IPS-15b (cell line): ENCODE measurements at regions not wholly inside any gene's neighbourhood (a gene's known extent, or its start where the extent isn't known, plus 50 kb on each side); places are given as distances from the start of the nearest gene placed in this dataset.

Experiments used
- H3K27me3 ChIP-seq: one replicate; pipeline ENCODE4 v1.6.1; 2013; ENCODE audit warnings: low read length; ENCODE audit not compliant: control insufficient read depth, insufficient read depth
- H3K36me3 ChIP-seq: one replicate; pipeline ENCODE4 v1.6.1; 2013; ENCODE audit warnings: low read length; ENCODE audit not compliant: control insufficient read depth, insufficient read depth
- H3K4me1 ChIP-seq: one replicate; pipeline ENCODE4 v1.6.1; 2013; ENCODE audit warnings: mild to moderate bottlenecking, low read length; ENCODE audit not compliant: control insufficient read depth, insufficient read depth
- H3K4me3 ChIP-seq: one replicate; pipeline ENCODE4 v1.5.1; 2013; ENCODE audit warnings: low read depth, low read length
- H3K9ac ChIP-seq: one replicate; pipeline ENCODE4 v1.6.1; 2013; ENCODE audit warnings: low read depth, mild to moderate bottlenecking, low read length
- H3K9me3 ChIP-seq: one replicate; pipeline ENCODE4 v1.6.1; 2013; ENCODE audit warnings: mild to moderate bottlenecking, low read length; ENCODE audit not compliant: control insufficient read depth, insufficient read depth

GRCh38 chr13:62038214-62038613, 622.6 kb upstream of the PCDH20 start:
- Histone ChIP-seq H3K4me3 (no peak overlapping the region), H3K36me3 (no peaks in the 10 kb centered on the region), H3K9ac (no peak overlapping the region)

GRCh38 chr13:62035981-62036380, 620.3 kb upstream of the PCDH20 start:
- H3K9me3 ChIP-seq, result no peaks in the 10 kb centered on the region
- H3K27me3 ChIP-seq, result no peaks in the 10 kb centered on the region
- no peak overlapping the region for H3K9ac ChIP-seq
- H3K4me3 ChIP-seq, result no peak overlapping the region
- no peaks in the 10 kb centered on the region for H3K36me3 ChIP-seq
- H3K4me1 ChIP-seq, result no peaks in the 10 kb centered on the region

More at GRCh38 chr13:62038214-62038613, 622.6 kb upstream of the PCDH20 start:
- H3K27me3 ChIP-seq, result no peaks in the 10 kb centered on the region
- H3K4me1 ChIP-seq, result no peaks in the 10 kb centered on the region
- no peaks in the 10 kb centered on the region for H3K9me3 ChIP-seq

GRCh38 chr13:62033934-62034333, 618.3 kb upstream of the PCDH20 start:
- H3K4me3 ChIP-seq, result no peak overlapping the region
- H3K27me3 ChIP-seq, result no peaks in the 10 kb centered on the region
- no peaks in the 10 kb centered on the region for H3K4me1 ChIP-seq
- no peaks in the 10 kb centered on the region for H3K9me3 ChIP-seq
- H3K9ac ChIP-seq, result no peak overlapping the region
- no peaks in the 10 kb centered on the region for H3K36me3 ChIP-seq

GRCh38 chr13:62022369-62022768, 606.7 kb upstream of the PCDH20 start:
- no peak overlapping the region for H3K4me3 ChIP-seq
- no peaks in the 10 kb centered on the region for H3K4me1 ChIP-seq
- no peak overlapping the region for H3K9ac ChIP-seq
- H3K36me3 ChIP-seq, result no peaks in the 10 kb centered on the region
- H3K27me3 ChIP-seq, result no peaks in the 10 kb centered on the region
- H3K9me3 ChIP-seq, result no peaks in the 10 kb centered on the region

GRCh38 chr13:62019858-62020257, 604.2 kb upstream of the PCDH20 start:
- no peaks in the 10 kb centered on the region for H3K9me3 ChIP-seq
- H3K9ac ChIP-seq, result no peak overlapping the region
- no peaks in the 10 kb centered on the region for H3K4me1 ChIP-seq
- no peak overlapping the region for H3K4me3 ChIP-seq
- no peaks in the 10 kb centered on the region for H3K27me3 ChIP-seq
- no peaks in the 10 kb centered on the region for H3K36me3 ChIP-seq

- Histone ChIP-seq H3K4me1 (no peaks in the 10 kb centered on the region), H3K36me3 (no peaks in the 10 kb centered on the region), H3K9ac (no peak overlapping the region), H3K9me3 (no peaks in the 10 kb centered on the region), H3K27me3 (no peaks in the 10 kb centered on the region), H3K4me3 (no peak overlapping the region)
These were observed 598.6 kb upstream of the PCDH20 start for GRCh38 chr13:62014299-62014698.

GRCh38 chr13:62003452-62003851, 587.8 kb upstream of the PCDH20 start:
- H3K27me3 ChIP-seq, result no peaks in the 10 kb centered on the region
- H3K4me1 ChIP-seq, result no peaks in the 10 kb centered on the region
- H3K4me3 ChIP-seq, result no peak overlapping the region
- no peak overlapping the region for H3K9ac ChIP-seq
- H3K9me3 ChIP-seq, result no peaks in the 10 kb centered on the region
- H3K36me3 ChIP-seq, result no peaks in the 10 kb centered on the region

GRCh38 chr13:61994174-61994573, 578.5 kb upstream of the PCDH20 start:
- Histone ChIP-seq H3K4me3 (no peak overlapping the region), H3K4me1 (no peaks in the 10 kb centered on the region), H3K27me3 (no peaks in the 10 kb centered on the region), H3K9me3 (no peaks in the 10 kb centered on the region), H3K36me3 (no peaks in the 10 kb centered on the region), H3K9ac (no peak overlapping the region)

GRCh38 chr13:61989978-61990377, 574.3 kb upstream of the PCDH20 start:
- Histone ChIP-seq H3K4me1 (no peaks in the 10 kb centered on the region), H3K9ac (no peak overlapping the region), H3K27me3 (no peaks in the 10 kb centered on the region), H3K9me3 (no peaks in the 10 kb centered on the region), H3K36me3 (no peaks in the 10 kb centered on the region), H3K4me3 (no peak overlapping the region)

- H3K9ac ChIP-seq, result no peak overlapping the region
- no peaks in the 10 kb centered on the region for H3K36me3 ChIP-seq
- H3K4me3 ChIP-seq, result no peak overlapping the region
- no peaks in the 10 kb centered on the region for H3K9me3 ChIP-seq
- no peaks in the 10 kb centered on the region for H3K27me3 ChIP-seq
- H3K4me1 ChIP-seq, result no peaks in the 10 kb centered on the region
These were observed 573.2 kb upstream of the PCDH20 start for GRCh38 chr13:61988810-61989209.

GRCh38 chr13:61975001-61975400, 559.4 kb upstream of the PCDH20 start:
- H3K4me3 ChIP-seq, result no peak overlapping the region
- H3K9ac ChIP-seq, result no peak overlapping the region
- H3K4me1 ChIP-seq, result peaks cover 2% of the 10 kb centered on the region
- no peaks in the 10 kb centered on the region for H3K27me3 ChIP-seq
- no peaks in the 10 kb centered on the region for H3K36me3 ChIP-seq
- no peaks in the 10 kb centered on the region for H3K9me3 ChIP-seq

- Histone ChIP-seq H3K9ac (no peak overlapping the region), H3K4me1 (no peaks in the 10 kb centered on the region), H3K9me3 (no peaks in the 10 kb centered on the region), H3K4me3 (no peak overlapping the region), H3K36me3 (no peaks in the 10 kb centered on the region), H3K27me3 (no peaks in the 10 kb centered on the region)
These were observed 550.1 kb upstream of the PCDH20 start for GRCh38 chr13:61965756-61966155.

DNA sequence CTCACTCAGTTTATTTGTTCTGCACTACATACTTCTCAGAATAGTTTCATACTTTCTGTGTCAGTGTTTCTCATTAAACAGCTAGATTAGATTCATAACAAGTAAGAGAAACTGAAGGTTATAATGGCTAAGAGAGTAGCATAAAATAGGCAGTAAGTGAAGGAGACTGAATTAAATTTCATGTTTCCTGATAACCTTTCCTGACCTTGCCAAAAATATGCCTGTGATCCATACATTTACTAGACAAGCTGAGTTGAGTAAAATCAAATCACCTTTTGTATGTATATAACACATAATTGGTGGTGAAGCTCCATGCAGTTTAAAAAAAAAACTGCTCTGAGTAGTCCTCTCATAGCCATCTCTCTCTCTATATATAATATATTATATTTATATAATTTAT, 545.3 kb upstream of the PCDH20 start:
- no peak overlapping the region for H3K9ac ChIP-seq
- H3K36me3 ChIP-seq, result no peaks in the 10 kb centered on the region
- H3K4me3 ChIP-seq, result no peak overlapping the region
- H3K27me3 ChIP-seq, result no peaks in the 10 kb centered on the region
- H3K4me1 ChIP-seq, result no peaks in the 10 kb centered on the region
- H3K9me3 ChIP-seq, result no peaks in the 10 kb centered on the region
